ENCODE measurements at regions not wholly inside any gene's neighbourhood (a gene's known extent, or its start where the extent isn't known, plus 50 kb on each side); places are given as distances from the start of the nearest gene placed in this dataset.
A peak's percentile ranks its signal among the peaks of the same experiment; 100 is the strongest.
"Not testable (repeated sequence)": the region's sequence is repeated elsewhere in the genome, so short reads cannot be mapped to it uniquely, and the experiment has no call there.

GRCh38 chr2:58497168-58497567 is 256.0 kb upstream of the FANCL start:
- no peak for DNase-seq (ENCODE audit: low spot score)
- intact Hi-C loops (cut with DNase I) = no loop called here
- no peak for ATAC-seq

GRCh38 chr2:58495806-58496205 is 254.7 kb upstream of the FANCL start:
- no peak for DNase-seq (ENCODE audit: low spot score)
- intact Hi-C loops (cut with DNase I) = no loop called here
- ATAC-seq = no peak

DNA sequence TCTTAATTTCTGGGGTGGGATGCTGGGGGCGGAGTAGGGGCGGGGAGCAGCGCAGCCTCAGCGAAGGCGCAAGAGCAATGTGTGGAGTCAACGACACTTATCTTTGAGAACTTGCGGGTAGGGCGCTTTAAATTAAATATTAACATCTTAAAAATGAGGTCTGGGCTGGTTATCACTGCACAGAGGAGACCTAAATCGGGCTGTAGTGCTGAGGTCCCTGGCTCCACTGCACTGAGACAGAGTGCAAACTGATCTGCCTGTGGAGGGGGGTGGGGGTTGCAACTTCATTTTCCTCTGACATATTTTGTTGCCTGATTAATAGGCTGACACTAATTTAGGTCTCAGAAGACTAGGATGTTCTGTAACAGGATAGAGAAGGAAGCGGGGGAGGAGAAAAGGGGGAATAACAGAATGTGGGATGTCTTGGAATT is 253.0 kb upstream of the FANCL start:
- DNase-seq (ENCODE audit: low spot score) (no peak), ATAC-seq (no peak)
- intact Hi-C loops (cut with DNase I) = no loop called here

DNA sequence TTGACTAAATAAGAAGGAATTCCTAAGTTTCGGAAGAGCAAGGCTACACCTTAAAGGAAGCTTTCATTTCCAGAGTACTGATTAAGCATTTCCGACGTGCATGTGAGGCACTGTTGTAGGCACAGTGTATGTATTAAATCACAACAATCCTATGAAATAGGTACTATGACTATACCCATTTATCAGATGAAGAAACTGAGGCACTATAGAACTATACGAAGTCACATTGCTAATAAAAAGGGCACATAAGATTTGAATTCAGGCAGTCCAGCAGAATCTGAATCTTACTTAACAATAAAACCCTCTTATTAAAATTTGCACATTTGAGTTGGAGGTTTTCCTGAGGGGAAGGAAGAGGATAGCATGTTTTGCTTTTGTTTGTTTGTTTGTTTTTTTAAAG is 243.5 kb upstream of the FANCL start:
- ATAC-seq (no peak), DNase-seq (ENCODE audit: low spot score) (no peak)
- intact Hi-C loops (cut with DNase I) = no loop called here

GRCh38 chr2:58484221-58484620 is 243.1 kb upstream of the FANCL start:
- no peak for ATAC-seq
- DNase-seq (ENCODE audit: low spot score) = no peak
- intact Hi-C loops (cut with DNase I) = no loop called here

- ATAC-seq (no peak), DNase-seq (ENCODE audit: low spot score) (no peak)
- intact Hi-C loops (cut with DNase I) = no loop called here
Measured at GRCh38 chr2:58483307-58483706, 242.2 kb upstream of the FANCL start.

GRCh38 chr2:58481670-58482069 is 240.5 kb upstream of the FANCL start:
- no peak for ATAC-seq
- no peak for DNase-seq (ENCODE audit: low spot score)
- intact Hi-C loops (cut with DNase I) = no loop called here

DNA sequence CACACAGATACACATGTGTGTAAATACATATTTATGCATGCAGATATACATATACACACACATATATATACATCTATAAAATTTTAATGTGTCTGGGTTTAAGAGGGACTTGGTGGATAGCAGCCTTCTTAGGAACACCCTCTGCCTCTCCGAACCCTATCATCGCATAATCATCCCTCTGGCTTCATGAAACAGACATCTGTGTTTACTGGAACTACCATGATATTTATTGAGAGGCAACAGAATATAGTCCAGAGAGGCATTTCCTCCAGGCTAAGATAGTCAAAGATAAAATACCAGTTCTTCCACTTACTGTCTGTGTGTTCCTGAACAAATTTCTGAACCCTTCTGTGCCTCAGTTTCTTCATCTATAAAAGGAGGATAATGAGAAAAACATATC is 239.0 kb upstream of the FANCL start:
- DNase-seq (ENCODE audit: low spot score) = no peak
- intact Hi-C loops (cut with DNase I) = no loop called here
- no peak for ATAC-seq

GRCh38 chr2:58479535-58480140 is 238.5 kb upstream of the FANCL start:
- ATAC-seq (no peak), DNase-seq (ENCODE audit: low spot score) (no peak)
- intact Hi-C loops (cut with DNase I) = no loop called here

- ATAC-seq (no peak), DNase-seq (ENCODE audit: low spot score) (no peak)
- intact Hi-C loops (cut with DNase I) = no loop called here
Measured at GRCh38 chr2:58476556-58476955, 235.4 kb upstream of the FANCL start.

GRCh38 chr2:58475756-58476155 is 234.6 kb upstream of the FANCL start:
- intact Hi-C loops (cut with DNase I) = no loop called here
- DNase-seq (ENCODE audit: low spot score) (no peak), ATAC-seq (no peak)

DNA sequence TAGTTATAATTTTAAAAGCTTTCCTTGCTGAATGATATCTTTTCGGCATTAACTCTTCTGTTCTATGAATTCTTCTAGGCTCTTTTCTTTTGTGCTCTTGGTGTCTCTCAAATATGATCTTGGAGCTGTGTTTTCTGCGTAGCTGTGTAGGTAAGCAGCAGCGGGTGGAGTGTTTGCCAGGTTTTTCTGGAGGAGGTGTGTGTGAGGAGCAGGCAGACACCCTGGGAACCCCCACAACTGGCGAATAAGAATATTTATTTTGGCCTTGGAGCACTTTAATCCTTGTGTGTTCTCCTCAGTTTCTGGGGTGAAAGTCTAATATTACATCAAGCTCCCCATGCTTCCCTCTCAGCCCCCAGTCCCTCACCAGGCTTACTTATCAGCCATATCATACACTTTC is 232.0 kb upstream of the FANCL start:
- intact Hi-C loops (cut with DNase I) = no loop called here
- DNase-seq (ENCODE audit: low spot score) (no peak), ATAC-seq (no peak)

GRCh38 chr2:58466804-58467203 is 225.7 kb upstream of the FANCL start:
- DNase-seq (ENCODE audit: low spot score) = no peak
- intact Hi-C loops (cut with DNase I) = no loop called here
- no peak for ATAC-seq

DNA sequence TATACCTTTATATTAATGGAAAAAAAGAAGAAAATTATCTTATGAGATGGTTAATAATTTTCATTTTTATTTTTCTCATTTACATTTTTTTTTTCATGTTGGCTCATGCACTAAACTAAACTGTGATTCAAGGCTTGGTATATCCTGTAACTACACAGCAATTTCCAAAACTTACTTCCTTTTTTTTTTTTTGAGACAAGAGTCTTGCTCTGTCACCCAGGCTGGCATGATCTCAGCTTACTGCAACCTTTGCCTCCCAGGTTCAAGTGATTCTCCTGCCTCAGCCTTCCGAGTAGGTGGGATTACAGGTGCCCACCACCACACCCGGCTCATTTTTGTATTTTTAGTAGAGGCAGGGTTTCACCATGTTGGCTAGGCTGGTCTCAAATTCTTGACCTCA is 224.9 kb upstream of the FANCL start:
- DNase-seq (ENCODE audit: low spot score); intact Hi-C loops (cut with DNase I); ATAC-seq: not testable (repeated sequence)

GRCh38 chr2:58460670-58461069 is 219.5 kb upstream of the FANCL start:
- intact Hi-C loops (cut with DNase I) = no loop called here
- ATAC-seq = no peak
- no peak for DNase-seq (ENCODE audit: low spot score)

- intact Hi-C loops (cut with DNase I) = no loop called here
- DNase-seq (ENCODE audit: low spot score) (no peak), ATAC-seq (no peak)
Measured at GRCh38 chr2:58449286-58450010, 208.3 kb upstream of the FANCL start.

GRCh38 chr2:58448845-58449244 is 207.7 kb upstream of the FANCL start:
- intact Hi-C loops (cut with DNase I) = no loop called here
- ATAC-seq (no peak), DNase-seq (ENCODE audit: low spot score) (no peak)

DNA sequence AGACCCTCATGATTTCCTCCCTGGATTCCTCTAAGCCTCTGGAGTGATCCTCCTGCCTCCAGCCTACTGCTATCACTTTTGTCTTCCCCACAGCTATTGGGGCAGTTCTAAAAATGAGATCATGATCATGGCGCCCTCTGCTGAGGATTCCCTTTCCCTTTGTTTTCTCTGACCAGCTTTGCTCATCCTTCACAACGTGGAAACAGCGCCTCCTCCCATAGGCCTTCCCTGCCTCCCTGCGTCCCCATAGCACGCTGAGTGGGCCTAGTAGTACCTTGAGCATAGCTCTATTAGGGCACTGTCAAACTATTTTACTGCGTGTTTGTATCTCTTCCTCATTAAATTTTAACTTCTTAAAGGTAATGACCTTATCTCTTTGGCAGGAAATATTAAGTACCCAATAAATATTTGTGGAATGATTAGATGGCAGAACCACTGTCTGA is 207.0 kb upstream of the FANCL start:
- ATAC-seq = peak; percentile 65
- intact Hi-C loops (cut with DNase I) = no loop called here

GRCh38 chr2:58447586-58447985 is 206.5 kb upstream of the FANCL start:
- no peak for DNase-seq (ENCODE audit: low spot score)
- intact Hi-C loops (cut with DNase I) = no loop called here
- no peak for ATAC-seq

More for the DNA sequence above, 207.0 kb upstream of the FANCL start:
- peak; percentile 67 for DNase-seq (ENCODE audit: low spot score)

DNA sequence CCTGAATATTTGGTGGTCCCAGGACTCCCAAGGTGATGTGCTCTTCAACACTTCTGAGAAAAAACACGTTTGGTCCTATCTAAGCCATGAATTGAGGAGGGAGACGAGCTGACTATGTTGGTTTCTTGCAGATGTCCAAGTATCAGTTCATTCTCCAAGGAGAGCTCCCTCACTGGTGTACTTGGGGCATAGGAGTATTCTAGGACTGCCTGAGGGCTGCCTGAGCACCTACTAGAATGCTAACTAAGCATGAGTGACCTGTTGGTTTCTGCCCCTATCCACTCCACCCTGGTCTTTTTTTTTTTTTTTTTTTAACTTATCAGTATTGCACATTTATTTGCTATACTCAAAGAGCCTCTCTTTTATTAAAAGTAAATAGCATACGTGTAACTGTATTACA is 200.5 kb upstream of the FANCL start:
- no peak for ATAC-seq
- DNase-seq (ENCODE audit: low spot score) = no peak
- intact Hi-C loops (cut with DNase I) = no loop called here

GRCh38 chr2:58436872-58437271 is 195.7 kb upstream of the FANCL start:
- intact Hi-C loops (cut with DNase I) = no loop called here
- ATAC-seq (no peak), DNase-seq (ENCODE audit: low spot score) (no peak)

Measured in sciatic nerve (tissue), 2 donors.